K562 (cell line): ENCODE measurements at regions not wholly inside any gene's neighbourhood (a gene's known extent, or its start where the extent isn't known, plus 50 kb on each side); places are given as distances from the start of the nearest gene placed in this dataset.

Experiments
- ATAC-seq: fragments of 200-7000 bp; cut with Tn5 transposase; 3 replicates; pipeline ENCODE4 v1.9.1; 2020; ENCODE audit warnings: moderate library complexity
- BruUV-seq: library from RNA; stranded (reverse); fragments of 400-500 nt; replicated peaks from 2 replicates; lab custom pipeline; 2021; lab: Mats Ljungman, UMichigan
- CTCF ChIA-PET: fragments of 300-600 bp; formaldehyde crosslinking; extraction: SDS; loops from one replicate; lab custom pipeline; 2021; ENCODE audit warnings: low intra/inter-chr PET ratio; lab: Yijun Ruan, JAX
- POLR2A ChIA-PET: fragments of 300-600, 350-650 bp; sonication (Branson Sonifier 250); formaldehyde crosslinking; extraction: SDS; loops from one replicate; lab custom pipeline; 2021; ENCODE audit warnings: antibody characterized with exemption, inconsistent platforms; lab: Yijun Ruan, JAX
- DNase-seq, 4 experiments: peaks; one replicate each; pipeline versions ENCODE4 v3.0.0 to v3.0.0-alpha.2; 2011 to 2018; ENCODE audit warnings: low spot score in 3 of 4, mixed read lengths in 3 of 4; ENCODE audit errors: extremely low read depth in 1 of 4
- FAIRE-seq: peaks from 2 replicates; lab custom pipeline; 2011; peaks lifted over from hg19 to GRCh38; lab: Jason Lieb, UNC
- H2AFZ ChIP-seq: 2 replicates; pipeline ENCODE4 v1.6.0; 2011; ENCODE audit warnings: low read depth, low read length, control low read depth, inconsistent platforms
- H3K27ac ChIP-seq: fragments of 200-600 bp; 3 replicates; pipeline ENCODE4 v1.8.0; 2011; ENCODE audit warnings: low read depth, mild to moderate bottlenecking, control low read depth, inconsistent platforms, low read length, moderate library complexity, mixed read lengths; ENCODE audit errors: extremely low read depth
- H3K27me3 ChIP-seq, 2 experiments: fragments of 300-600 bp in 1 of 2; 2 replicates in 1 of 2; 3 replicates in 1 of 2; pipeline versions ENCODE4 v1.6.0 to v1.8.0; 2011; ENCODE audit warnings: inconsistent platforms in 2 of 2, low read length in 2 of 2, mild to moderate bottlenecking in 1 of 2, mixed read lengths in 1 of 2, moderate library complexity in 1 of 2; ENCODE audit not compliant: control insufficient read depth in 2 of 2, insufficient read depth in 2 of 2
- H3K36me3 ChIP-seq: fragments of 300-600 bp; 3 replicates; pipeline ENCODE4 v1.8.0; 2011; ENCODE audit warnings: mild to moderate bottlenecking, low read length, inconsistent platforms; ENCODE audit not compliant: control insufficient read depth, insufficient read depth
- H3K4me1 ChIP-seq, 2 experiments: fragments of 200-600 bp in 1 of 2; replicated peaks in 1 of 2; 2 replicates in 1 of 2; 3 replicates in 1 of 2; pipeline versions ENCODE4 v1.5.1 to v1.8.0; 2011; ENCODE audit warnings: inconsistent platforms in 2 of 2, low read length in 2 of 2, mild to moderate bottlenecking in 1 of 2, mixed read lengths in 1 of 2, moderate library complexity in 1 of 2; ENCODE audit not compliant: control insufficient read depth in 2 of 2, insufficient read depth in 2 of 2
- H3K4me2 ChIP-seq: 2 replicates; pipeline ENCODE4 v1.6.1; 2011; ENCODE audit warnings: low read length, control low read depth, inconsistent platforms, mixed read lengths; ENCODE audit not compliant: insufficient read depth
- H3K4me3 ChIP-seq: fragments of 200-600 bp; sonication (generic), shearing (Covaris generic); 2 replicates; pipeline ENCODE4 v1.5.1; 2016; ENCODE audit warnings: control low read depth, inconsistent platforms
- H3K79me2 ChIP-seq: fragments of 200-600 bp; 3 replicates; pipeline ENCODE4 v1.8.0; 2011; ENCODE audit warnings: low read length, inconsistent platforms; ENCODE audit not compliant: control insufficient read depth, insufficient read depth
- H3K9ac ChIP-seq, 2 experiments: 2 replicates each; pipeline versions ENCODE4 v1.6.0 to v1.6.1; 2011; ENCODE audit warnings: low read depth in 2 of 2, low read length in 2 of 2, control low read depth in 1 of 2, inconsistent platforms in 1 of 2, mild to moderate bottlenecking in 1 of 2, mixed read lengths in 1 of 2; ENCODE audit not compliant: insufficient read depth in 1 of 2
- H3K9me1 ChIP-seq: one replicate; pipeline ENCODE4 v1.6.0; 2011; ENCODE audit warnings: inconsistent platforms, mild to moderate bottlenecking, low read length, moderate library complexity; ENCODE audit not compliant: control insufficient read depth, insufficient read depth
- H3K9me3 ChIP-seq: replicated peaks from 2 replicates; pipeline ENCODE4 v1.5.1; 2011; ENCODE audit warnings: low read depth, low read length, inconsistent platforms; ENCODE audit not compliant: control insufficient read depth, insufficient read depth
- H4K20me1 ChIP-seq: replicated peaks from 2 replicates; pipeline ENCODE4 v1.6.1; 2011; ENCODE audit warnings: low read length, inconsistent platforms, mixed read lengths; ENCODE audit not compliant: control insufficient read depth, insufficient read depth
- ADNP ChIP-seq: fragments of 200-800 bp; sonication (Bioruptor generic); IDR thresholded peaks from 2 replicates; pipeline ENCODE4 v1.6.1; 2016; ENCODE audit warnings: missing genetic modification characterization, missing compliant biosample characterization
- BRF1 ChIP-seq: IDR thresholded peaks from 3 replicates; pipeline ENCODE4 v1.6.1; 2011; ENCODE audit warnings: borderline replicate concordance, mild to moderate bottlenecking; ENCODE audit not compliant: insufficient read length; ENCODE audit errors: extremely low read depth
- CBFA2T2 ChIP-seq: fragments of 450-650 bp; conservative IDR thresholded peaks from 2 replicates; pipeline ENCODE4 v1.6.1; 2017; ENCODE audit warnings: mild to moderate bottlenecking
- CHD4 ChIP-seq: fragments of 200-600 bp; sonication (generic); IDR thresholded peaks from 3 replicates; pipeline ENCODE4 v1.6.1; 2012; ENCODE audit warnings: low read depth, mild to moderate bottlenecking, mixed read lengths, low read length, inconsistent platforms; ENCODE audit not compliant: insufficient read depth, insufficient replicate concordance, poor library complexity, severe bottlenecking
- COPS2 ChIP-seq: fragments of 450-650 bp; conservative IDR thresholded peaks from 2 replicates; pipeline ENCODE4 v1.6.1; 2016; ENCODE audit warnings: mild to moderate bottlenecking, moderate library complexity
- HDAC6 ChIP-seq: IDR thresholded peaks from 2 replicates; pipeline ENCODE4 v1.6.1; 2012; ENCODE audit warnings: low read depth, mild to moderate bottlenecking, control low read depth, inconsistent platforms, low read length, moderate library complexity
- HNRNPLL ChIP-seq: fragments of 200-400 bp; formaldehyde crosslinking; IDR thresholded peaks from 2 replicates; pipeline ENCODE4 v1.6.1; 2017; ENCODE audit warnings: low read length, low read depth, mild to moderate bottlenecking; ENCODE audit not compliant: poor library complexity, severe bottlenecking
- MYC ChIP-seq, 2 experiments: fragments of 250-450 bp in 1 of 2; sonication (Bioruptor Pico) in 1 of 2; IDR thresholded peaks; 2 replicates each; pipeline versions ENCODE4 v1.5.1 to v1.6.1; 2012 to 2021; ENCODE audit warnings: low read depth in 2 of 2, borderline replicate concordance in 1 of 2, improper control_type of control experiment in 1 of 2, low read length in 1 of 2, mild to moderate bottlenecking in 1 of 2, moderate library complexity in 1 of 2
- NELFE ChIP-seq: IDR thresholded peaks from 2 replicates; pipeline ENCODE4 v1.6.1; 2011; ENCODE audit warnings: mild to moderate bottlenecking; ENCODE audit not compliant: insufficient read depth, insufficient read length
- SAP30 ChIP-seq: fragments of 200-600 bp; sonication (generic); IDR thresholded peaks from 2 replicates; pipeline ENCODE4 v1.6.1; 2012; ENCODE audit warnings: borderline replicate concordance, low read depth, mild to moderate bottlenecking, moderate library complexity, low read length, control low read depth, inconsistent platforms; ENCODE audit not compliant: insufficient read depth, poor library complexity, severe bottlenecking
- TAL1 ChIP-seq: fragments of 450-650 bp; IDR thresholded peaks from 2 replicates; pipeline ENCODE4 v1.6.1; 2016; ENCODE audit warnings: mild to moderate bottlenecking
- ZKSCAN8 ChIP-seq: fragments of 200-800 bp; sonication (Bioruptor generic); IDR thresholded peaks from 2 replicates; pipeline ENCODE4 v1.6.1; 2016; ENCODE audit warnings: missing genetic modification characterization, missing compliant biosample characterization
- ZNF586 ChIP-seq: fragments of 450-650 bp; formaldehyde crosslinking; conservative IDR thresholded peaks from 2 replicates; pipeline ENCODE4 v1.4.0; 2020; ENCODE audit warnings: mild to moderate bottlenecking, moderate library complexity
- ZNF717 ChIP-seq: fragments of 250-450 bp; sonication (Bioruptor Pico); IDR thresholded peaks from 2 replicates; pipeline ENCODE4 v1.5.0; 2021
- WGBS: fragments of 100-300 bp; shearing (Covaris generic); methylation state at CpG from one replicate; pipeline ENCODE4 v1.1.6; 2016; ENCODE audit warnings: low coverage, mixed read lengths; ENCODE audit not compliant: insufficient coverage; ENCODE audit errors: missing lambda C conversion rate; 5-methylcytosine and 5-hydroxymethylcytosine counted together
- in situ Hi-C: fragments of 300-500 bp; cut with MboI; formaldehyde crosslinking; loops from 4 replicates; pipeline ENCODE4 v1.15.0; 2018; ENCODE audit warnings: inconsistent platforms, mixed read lengths
- intact Hi-C: fragments of 100-400 bp; cut with micrococcal nuclease; formaldehyde crosslinking; loops from 2 replicates; pipeline ENCODE4 v1.14.2; 2022
- TF ChIP-seq, protein P1 (sequence below): fragments of 450-650 bp; IDR thresholded peaks from 2 replicates; pipeline ENCODE4 v1.6.1; 2016; ENCODE audit warnings: borderline replicate concordance
- TF ChIP-seq, protein P2 (sequence below): fragments of 200-800 bp; sonication (Bioruptor generic); IDR thresholded peaks from 2 replicates; pipeline ENCODE4 v1.6.1; 2017; ENCODE audit warnings: missing genetic modification characterization, missing compliant biosample characterization
- TF ChIP-seq, protein P3 (sequence below): fragments of 450-650 bp; formaldehyde crosslinking; IDR thresholded peaks from 2 replicates; pipeline ENCODE4 v1.4.0; 2022; ENCODE audit warnings: mild to moderate bottlenecking, moderate library complexity

DNA sequence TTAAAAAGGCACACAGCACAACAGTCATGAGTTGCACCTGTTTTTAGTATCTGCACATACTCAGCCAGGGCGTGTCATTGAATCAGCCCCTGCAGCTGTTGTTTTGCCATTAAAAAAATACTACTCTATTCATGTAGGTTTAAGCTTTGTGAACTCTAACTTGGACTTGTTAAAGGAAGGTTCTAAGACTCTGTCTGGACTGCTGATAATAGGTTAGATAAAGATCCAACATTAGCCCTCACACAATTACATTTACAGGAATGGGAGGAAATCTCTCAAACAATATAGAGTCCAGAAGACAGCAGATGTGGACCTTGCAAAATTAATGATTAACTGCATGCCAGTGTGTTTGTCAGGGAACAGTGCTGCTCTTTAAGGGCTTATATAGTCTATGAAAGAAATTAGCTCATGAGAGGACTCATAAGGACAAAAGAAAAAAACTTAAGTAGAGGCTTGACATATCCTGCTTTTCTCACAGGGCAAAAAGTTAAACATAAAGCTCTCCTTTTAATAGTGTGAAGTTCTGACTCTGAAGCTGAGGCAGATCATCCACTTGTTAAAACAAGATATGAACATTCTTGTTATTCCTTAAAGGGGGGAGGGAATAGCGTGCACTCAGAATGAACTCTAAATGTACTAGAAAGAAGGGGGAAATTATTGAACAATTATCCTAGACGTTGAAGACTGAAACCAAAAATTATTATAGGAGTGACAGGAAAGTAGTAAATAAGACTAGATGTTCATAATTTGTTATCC lies 243.6 kb downstream of the NDFIP2 start:
- POLR2A ChIA-PET = no interaction called here
- ATAC-seq (no peak), FAIRE-seq (no peak), DNase-seq (no peak)
- Histone ChIP-seq H3K9me3 (no peaks in the 10 kb centered on the region), H3K4me2 (no peak overlapping the region), H3K4me1 (no peaks in the 10 kb centered on the region), H3K4me3 (no peak overlapping the region), H3K9ac (no peak overlapping the region), H3K36me3 (no peaks in the 10 kb centered on the region), H2AFZ (no peak overlapping the region), H3K27me3 (no peaks in the 10 kb centered on the region), H3K9me1 (no peaks in the 10 kb centered on the region), H3K27ac (no peak overlapping the region), H3K79me2 (no peaks in the 10 kb centered on the region), H4K20me1 (no peaks in the 10 kb centered on the region)
- TF ChIP-seq, protein P1, sequence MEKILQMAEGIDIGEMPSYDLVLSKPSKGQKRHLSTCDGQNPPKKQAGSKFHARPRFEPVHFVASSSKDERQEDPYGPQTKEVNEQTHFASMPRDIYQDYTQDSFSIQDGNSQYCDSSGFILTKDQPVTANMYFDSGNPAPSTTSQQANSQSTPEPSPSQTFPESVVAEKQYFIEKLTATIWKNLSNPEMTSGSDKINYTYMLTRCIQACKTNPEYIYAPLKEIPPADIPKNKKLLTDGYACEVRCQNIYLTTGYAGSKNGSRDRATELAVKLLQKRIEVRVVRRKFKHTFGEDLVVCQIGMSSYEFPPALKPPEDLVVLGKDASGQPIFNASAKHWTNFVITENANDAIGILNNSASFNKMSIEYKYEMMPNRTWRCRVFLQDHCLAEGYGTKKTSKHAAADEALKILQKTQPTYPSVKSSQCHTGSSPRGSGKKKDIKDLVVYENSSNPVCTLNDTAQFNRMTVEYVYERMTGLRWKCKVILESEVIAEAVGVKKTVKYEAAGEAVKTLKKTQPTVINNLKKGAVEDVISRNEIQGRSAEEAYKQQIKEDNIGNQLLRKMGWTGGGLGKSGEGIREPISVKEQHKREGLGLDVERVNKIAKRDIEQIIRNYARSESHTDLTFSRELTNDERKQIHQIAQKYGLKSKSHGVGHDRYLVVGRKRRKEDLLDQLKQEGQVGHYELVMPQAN = no peak
- TF ChIP-seq ZNF586 (CRISPR knock-in tag) = no peak
- TF ChIP-seq, protein P2, sequence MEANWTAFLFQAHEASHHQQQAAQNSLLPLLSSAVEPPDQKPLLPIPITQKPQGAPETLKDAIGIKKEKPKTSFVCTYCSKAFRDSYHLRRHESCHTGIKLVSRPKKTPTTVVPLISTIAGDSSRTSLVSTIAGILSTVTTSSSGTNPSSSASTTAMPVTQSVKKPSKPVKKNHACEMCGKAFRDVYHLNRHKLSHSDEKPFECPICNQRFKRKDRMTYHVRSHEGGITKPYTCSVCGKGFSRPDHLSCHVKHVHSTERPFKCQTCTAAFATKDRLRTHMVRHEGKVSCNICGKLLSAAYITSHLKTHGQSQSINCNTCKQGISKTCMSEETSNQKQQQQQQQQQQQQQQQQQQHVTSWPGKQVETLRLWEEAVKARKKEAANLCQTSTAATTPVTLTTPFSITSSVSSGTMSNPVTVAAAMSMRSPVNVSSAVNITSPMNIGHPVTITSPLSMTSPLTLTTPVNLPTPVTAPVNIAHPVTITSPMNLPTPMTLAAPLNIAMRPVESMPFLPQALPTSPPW (CRISPR knock-in tag) = no peak
- no peak for TF ChIP-seq SAP30
- TF ChIP-seq MYC (IDR thresholded peaks at IDR 0.05; ENCODE audit: low read depth, low read length) = no peak
- TF ChIP-seq MYC (CRISPR knock-in tag; IDR thresholded peaks at IDR 0.05; ENCODE audit: borderline replicate concordance, low read depth) = no peak
- no peak for TF ChIP-seq TAL1
- TF ChIP-seq BRF1 = no peak
- no peak for TF ChIP-seq CBFA2T2
- no peak for TF ChIP-seq HNRNPLL
- TF ChIP-seq NELFE = no peak
- no peak for TF ChIP-seq COPS2
- TF ChIP-seq HDAC6 = no peak
- no peak for TF ChIP-seq CHD4
- TF ChIP-seq ZNF717 (CRISPR knock-in tag) = no peak
- no peak for TF ChIP-seq ADNP (tag)
- TF ChIP-seq, protein P3, sequence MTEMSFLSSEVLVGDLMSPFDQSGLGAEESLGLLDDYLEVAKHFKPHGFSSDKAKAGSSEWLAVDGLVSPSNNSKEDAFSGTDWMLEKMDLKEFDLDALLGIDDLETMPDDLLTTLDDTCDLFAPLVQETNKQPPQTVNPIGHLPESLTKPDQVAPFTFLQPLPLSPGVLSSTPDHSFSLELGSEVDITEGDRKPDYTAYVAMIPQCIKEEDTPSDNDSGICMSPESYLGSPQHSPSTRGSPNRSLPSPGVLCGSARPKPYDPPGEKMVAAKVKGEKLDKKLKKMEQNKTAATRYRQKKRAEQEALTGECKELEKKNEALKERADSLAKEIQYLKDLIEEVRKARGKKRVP (CRISPR knock-in tag) = no peak
- no peak for TF ChIP-seq ZKSCAN8 (CRISPR knock-in tag)
- BruUV-seq = no TSS peak
- CTCF ChIA-PET = no interaction called here
- 0% methylated on average over 3 of the region's 3 CpGs for WGBS
- intact Hi-C loops = no loop called here
- in situ Hi-C loops = no loop called here
